ENCODE measurements at regions not wholly inside any gene's neighbourhood (a gene's known extent, or its start where the extent isn't known, plus 50 kb on each side); places are given as distances from the start of the nearest gene placed in this dataset.
A peak's percentile ranks its signal among the peaks of the same experiment; 100 is the strongest.

- DNase-seq (ENCODE audit: low read depth, low spot score), result no peak
These were observed 1069.9 kb upstream of the ADGRL4 start for GRCh38 chr1:80076469-80076868.

- DNase-seq (ENCODE audit: low read depth, low spot score), result no peak
These were observed 1068.8 kb upstream of the ADGRL4 start for GRCh38 chr1:80075351-80075750.

GRCh38 chr1:80072563-80072962, 1066.0 kb upstream of the ADGRL4 start:
- no peak for DNase-seq (ENCODE audit: low read depth, low spot score)

GRCh38 chr1:80066060-80066459, 1059.5 kb upstream of the ADGRL4 start:
- DNase-seq (ENCODE audit: low read depth, low spot score), result no peak

GRCh38 chr1:80064524-80064923, 1058.0 kb upstream of the ADGRL4 start:
- DNase-seq (ENCODE audit: low read depth, low spot score), result no peak

GRCh38 chr1:80059940-80060339, 1053.4 kb upstream of the ADGRL4 start:
- no peak for DNase-seq (ENCODE audit: low read depth, low spot score)

GRCh38 chr1:80056179-80056578, 1049.6 kb upstream of the ADGRL4 start:
- DNase-seq (ENCODE audit: low read depth, low spot score), result no peak

- peak; percentile 15 for DNase-seq (ENCODE audit: low read depth, low spot score)
These were observed 1047.6 kb upstream of the ADGRL4 start for GRCh38 chr1:80054129-80054528.

GRCh38 chr1:80053613-80054012, 1047.1 kb upstream of the ADGRL4 start:
- no peak for DNase-seq (ENCODE audit: low read depth, low spot score)

GRCh38 chr1:80050523-80050922, 1044.0 kb upstream of the ADGRL4 start:
- DNase-seq (ENCODE audit: low read depth, low spot score), result no peak

GRCh38 chr1:80050085-80050484, 1043.6 kb upstream of the ADGRL4 start:
- DNase-seq (ENCODE audit: low read depth, low spot score), result no peak

GRCh38 chr1:80048716-80049115, 1042.2 kb upstream of the ADGRL4 start:
- no peak for DNase-seq (ENCODE audit: low read depth, low spot score)

- no peak for DNase-seq (ENCODE audit: low read depth, low spot score)
These were observed 1041.3 kb upstream of the ADGRL4 start for GRCh38 chr1:80047791-80048190.

GRCh38 chr1:80044662-80045061, 1038.1 kb upstream of the ADGRL4 start:
- DNase-seq (ENCODE audit: low read depth, low spot score), result no peak

GRCh38 chr1:80036690-80037432, 1030.3 kb upstream of the ADGRL4 start:
- no peak for DNase-seq (ENCODE audit: low read depth, low spot score)

- DNase-seq (ENCODE audit: low read depth, low spot score), result no peak
These were observed 1016.8 kb upstream of the ADGRL4 start for GRCh38 chr1:80023358-80023757.

- no peak for DNase-seq (ENCODE audit: low read depth, low spot score)
These were observed 1015.4 kb upstream of the ADGRL4 start for GRCh38 chr1:80021891-80022290.

GRCh38 chr1:80018348-80018747, 1011.8 kb upstream of the ADGRL4 start:
- no peak for DNase-seq (ENCODE audit: low read depth, low spot score)

GRCh38 chr1:80008934-80009333, 1002.4 kb upstream of the ADGRL4 start:
- no peak for DNase-seq (ENCODE audit: low read depth, low spot score)

GRCh38 chr1:80003250-80003649, 996.7 kb upstream of the ADGRL4 start:
- no peak for DNase-seq (ENCODE audit: low read depth, low spot score)

- no peak for DNase-seq (ENCODE audit: low read depth, low spot score)
These were observed 981.9 kb upstream of the ADGRL4 start for GRCh38 chr1:79988401-79988800.

GRCh38 chr1:79982211-79982610, 975.7 kb upstream of the ADGRL4 start:
- no peak for DNase-seq (ENCODE audit: low read depth, low spot score)

- DNase-seq (ENCODE audit: low read depth, low spot score), result no peak
These were observed 975.0 kb upstream of the ADGRL4 start for GRCh38 chr1:79981481-79981880.

- no peak for DNase-seq (ENCODE audit: low read depth, low spot score)
These were observed 972.8 kb upstream of the ADGRL4 start for GRCh38 chr1:79979346-79979745.

Measured in ELF-1 (cell line).